Erythroblast (primary cell): ENCODE measurements at regions not wholly inside any gene's neighbourhood (a gene's known extent, or its start where the extent isn't known, plus 50 kb on each side); places are given as distances from the start of the nearest gene placed in this dataset.

ENCODE experiments used
- DNase-seq, 2 experiments: peaks; one replicate each; lab custom pipeline; 2025; lab: John Stamatoyannopoulos, UW
- GATA1 ChIP-seq: IDR thresholded peaks from 2 replicates; pipeline ENCODE4 v1.6.1; 2011; ENCODE audit warnings: low read depth, mild to moderate bottlenecking, control low read depth, low read length, moderate library complexity
- POLR2A ChIP-seq: IDR thresholded peaks from 2 replicates; pipeline ENCODE4 v1.6.1; 2011; ENCODE audit warnings: mild to moderate bottlenecking, low read length

DNA sequence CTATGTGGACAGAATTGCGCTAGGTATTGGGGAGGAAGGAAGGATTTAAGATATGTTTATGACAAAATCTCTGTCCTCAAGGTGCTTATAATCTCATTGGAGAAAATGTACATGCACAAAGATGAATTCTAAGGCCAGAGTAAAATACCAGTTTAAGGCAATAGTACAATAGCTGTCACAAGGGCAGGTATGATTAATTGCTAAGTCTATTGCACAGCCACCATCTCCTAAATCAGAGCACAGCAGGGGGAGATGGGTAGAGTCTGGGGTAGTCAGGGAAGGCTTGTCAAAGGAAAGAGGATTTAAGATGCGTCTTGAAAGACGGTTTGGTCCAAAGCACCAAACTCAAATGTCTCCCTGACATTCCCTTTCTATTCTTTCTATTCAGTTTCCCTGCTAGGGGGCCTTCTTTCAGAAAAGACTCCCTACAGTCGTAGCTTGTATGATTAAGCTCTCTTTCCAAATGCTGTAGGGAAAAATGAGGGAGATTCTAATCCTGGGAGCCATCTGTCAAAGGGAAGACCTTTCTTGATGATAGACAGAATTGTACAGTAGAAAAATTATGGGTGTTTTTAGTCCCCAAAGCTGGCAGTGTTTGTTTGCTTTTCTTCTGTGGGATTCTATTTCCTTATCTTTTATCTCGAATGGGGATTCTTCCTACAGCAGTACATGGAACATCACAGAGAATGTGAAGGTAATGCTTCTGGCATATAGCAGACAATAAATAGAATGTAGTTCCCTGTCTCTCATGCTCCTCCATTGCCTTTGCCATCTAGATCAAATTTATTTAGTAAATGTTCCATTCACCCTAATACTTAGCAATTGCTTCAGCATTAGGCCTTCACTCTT lies 107.6 kb upstream of the NFIA start:
- no peak for DNase-seq
- TF ChIP-seq POLR2A (no peak), GATA1 (no peak)

GRCh38 chr1:60973668-60974067 lies 108.7 kb upstream of the NFIA start:
- DNase-seq: no peak
- TF ChIP-seq POLR2A: no peak
- no peak for TF ChIP-seq GATA1

- peak; percentile 66 to 87 for DNase-seq
- TF ChIP-seq GATA1: no peak
- TF ChIP-seq POLR2A: no peak
Observed at GRCh38 chr1:60972841-60973364, 109.5 kb upstream of the NFIA start.

DNA sequence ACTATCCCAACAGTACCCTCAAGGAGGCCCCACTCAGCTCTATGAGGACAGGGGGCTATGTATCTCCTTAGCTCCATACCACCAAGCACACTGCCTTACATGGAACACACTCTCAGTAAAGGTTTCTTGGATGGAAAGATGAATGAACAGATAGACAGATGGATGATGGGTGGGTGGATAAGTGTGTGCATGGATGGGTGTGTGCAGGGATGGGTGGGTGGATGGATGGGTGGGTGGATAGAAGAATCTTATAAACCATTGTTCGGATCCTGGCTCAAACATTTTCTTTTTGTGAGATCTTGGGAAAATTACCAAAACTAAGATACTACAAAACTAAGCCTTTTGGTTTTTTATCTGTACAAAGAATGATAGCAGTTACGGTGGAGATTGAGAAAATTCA lies 111.0 kb upstream of the NFIA start:
- TF ChIP-seq GATA1 (no peak), POLR2A (no peak)

DNA sequence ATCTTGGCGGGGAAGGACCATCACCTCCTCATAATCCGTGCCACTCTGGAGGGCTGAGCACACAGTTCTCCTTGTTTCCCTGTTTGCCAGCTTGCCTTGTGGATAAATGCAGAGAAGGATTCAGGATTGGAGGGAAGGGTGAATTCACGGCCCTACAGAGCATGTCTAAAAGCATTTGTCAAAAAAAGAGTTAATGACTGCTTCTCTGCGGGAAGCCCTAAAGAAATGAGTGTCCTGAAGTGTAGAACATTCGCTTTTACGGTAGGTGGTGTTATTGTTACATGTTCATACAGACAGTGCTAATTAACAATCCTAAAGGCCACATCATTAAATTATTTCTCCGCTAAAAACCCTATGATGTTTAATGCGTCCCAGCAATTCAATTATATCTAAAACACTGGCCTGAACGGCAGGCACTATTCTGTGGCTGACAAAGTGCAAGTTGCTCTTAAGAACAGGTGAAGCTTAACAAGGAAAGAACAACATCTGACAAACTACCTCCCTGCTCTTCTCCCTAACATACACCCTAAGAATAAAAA lies 112.3 kb upstream of the NFIA start:
- TF ChIP-seq GATA1: no peak
- DNase-seq: peak; percentile 47 to 56

More for the DNA sequence above, 111.0 kb upstream of the NFIA start:
- no peak for DNase-seq

DNA sequence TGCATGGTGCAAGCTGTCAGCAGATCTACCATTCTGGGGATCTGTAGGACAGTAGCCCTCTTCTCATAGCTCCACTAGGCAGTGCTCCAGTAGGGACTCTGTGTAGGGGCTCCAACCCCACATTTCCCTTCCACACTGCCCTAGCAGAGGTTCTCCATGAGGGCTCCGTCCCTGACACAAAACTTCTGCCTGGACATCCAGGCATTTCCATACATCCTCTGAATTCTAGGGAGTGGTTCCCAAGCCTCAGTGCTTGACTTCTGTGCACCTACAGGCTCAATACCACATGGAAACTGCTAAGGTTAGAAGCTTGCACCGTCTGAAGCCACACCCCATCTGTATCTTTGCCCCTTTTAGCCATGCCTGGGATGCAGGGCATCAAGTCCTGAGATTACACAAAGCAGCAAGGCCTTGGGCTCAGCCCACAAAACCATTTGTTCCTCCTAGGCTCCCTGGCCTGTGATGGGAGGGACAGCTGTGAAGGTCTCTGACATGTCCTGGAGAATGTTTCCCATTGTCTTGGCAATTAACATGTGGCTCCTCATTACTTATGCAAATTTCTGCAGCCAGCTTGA lies 117.0 kb upstream of the NFIA start:
- no peak for TF ChIP-seq GATA1
- no peak for TF ChIP-seq POLR2A
- DNase-seq: peak; percentile 32 to 53

DNA sequence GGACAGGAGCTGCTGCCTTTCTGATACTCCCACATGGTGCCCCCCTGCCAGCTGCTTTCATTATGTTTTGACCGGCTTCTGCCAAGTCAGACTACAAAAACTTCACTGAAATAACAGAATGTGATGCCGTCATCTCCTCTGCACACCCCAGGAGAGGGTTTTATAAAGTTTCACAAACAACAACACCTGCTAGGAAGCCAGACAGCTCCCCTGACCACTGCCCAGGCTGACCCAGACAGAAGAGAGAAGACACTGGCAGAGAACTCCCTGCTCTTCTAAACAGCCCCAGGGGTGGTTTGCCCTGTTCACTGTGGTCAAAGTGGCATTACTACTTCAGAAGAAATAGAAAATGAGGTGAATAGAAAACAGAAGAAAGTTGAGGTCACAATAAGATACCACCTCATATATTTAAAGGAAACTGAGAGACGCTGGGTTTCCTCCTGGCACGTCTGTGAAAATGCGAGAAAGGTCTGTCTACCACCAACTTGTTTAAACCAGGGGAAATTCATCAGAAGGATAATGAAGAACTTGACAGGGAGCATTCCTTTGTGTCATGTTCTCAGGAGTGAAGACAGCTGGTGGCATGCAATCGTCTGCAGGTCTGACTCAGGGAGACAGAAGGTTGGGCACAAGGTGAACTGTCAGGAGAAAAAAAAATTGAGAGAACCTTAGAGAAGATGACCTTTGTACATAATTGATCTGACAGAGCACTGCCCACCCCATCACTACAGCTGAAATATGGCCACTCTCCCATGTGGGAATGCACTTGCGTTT lies 119.0 kb upstream of the NFIA start:
- TF ChIP-seq POLR2A (no peak), GATA1 (no peak)
- DNase-seq: no peak

DNA sequence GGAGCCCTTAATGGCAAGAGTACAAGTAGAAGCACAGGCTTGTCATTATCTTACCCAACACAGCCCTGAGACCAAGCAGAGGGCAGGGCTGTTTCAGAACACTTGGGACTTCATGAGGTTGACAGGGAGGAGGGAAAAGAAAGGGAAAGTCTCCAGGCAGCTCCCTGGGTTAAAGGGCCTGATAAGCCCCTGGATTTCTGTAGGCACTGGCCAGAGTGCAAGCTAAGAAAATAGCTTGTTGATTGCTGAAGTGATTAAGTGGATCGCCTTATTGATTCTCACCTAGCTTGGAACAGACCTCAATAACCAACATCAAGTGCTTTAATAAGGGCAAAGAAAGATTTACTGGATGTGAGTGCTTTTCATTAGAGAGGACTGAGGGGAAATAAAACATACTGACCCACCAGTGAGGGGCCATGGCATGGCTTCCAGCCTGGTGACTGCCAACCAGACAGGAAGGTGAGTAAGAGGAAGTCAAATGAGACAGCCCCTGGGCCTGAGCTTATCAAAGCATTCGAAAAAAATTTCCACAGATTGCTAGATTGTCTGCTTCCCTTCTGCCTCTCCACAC lies 121.4 kb upstream of the NFIA start:
- TF ChIP-seq POLR2A (no peak), GATA1 (no peak)
- DNase-seq: peak; percentile 38 to 67

DNA sequence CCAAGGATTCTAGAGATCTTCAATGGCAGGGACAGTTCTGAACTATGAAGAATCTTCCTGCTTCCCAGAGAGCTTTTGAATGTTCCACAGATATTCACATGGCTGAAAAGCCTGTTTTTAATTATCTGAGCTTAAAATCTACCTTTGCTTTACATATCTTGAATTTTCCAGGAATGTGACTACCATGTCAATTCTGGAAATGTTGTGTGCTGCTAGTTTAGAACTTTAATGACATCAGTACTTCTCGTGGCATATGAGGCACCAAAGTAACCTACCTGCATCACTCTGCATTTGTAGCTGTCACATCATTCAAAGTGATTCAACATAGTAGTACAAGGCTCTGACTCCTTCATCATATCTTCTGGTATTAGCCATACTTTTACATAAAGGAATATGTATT lies 122.7 kb upstream of the NFIA start:
- TF ChIP-seq POLR2A (no peak), GATA1 (no peak)
- DNase-seq: no peak

GRCh38 chr1:60958001-60958400 lies 124.4 kb upstream of the NFIA start:
- TF ChIP-seq GATA1: no peak
- no peak for TF ChIP-seq POLR2A
- DNase-seq: peak; percentile 16 to 43

DNA sequence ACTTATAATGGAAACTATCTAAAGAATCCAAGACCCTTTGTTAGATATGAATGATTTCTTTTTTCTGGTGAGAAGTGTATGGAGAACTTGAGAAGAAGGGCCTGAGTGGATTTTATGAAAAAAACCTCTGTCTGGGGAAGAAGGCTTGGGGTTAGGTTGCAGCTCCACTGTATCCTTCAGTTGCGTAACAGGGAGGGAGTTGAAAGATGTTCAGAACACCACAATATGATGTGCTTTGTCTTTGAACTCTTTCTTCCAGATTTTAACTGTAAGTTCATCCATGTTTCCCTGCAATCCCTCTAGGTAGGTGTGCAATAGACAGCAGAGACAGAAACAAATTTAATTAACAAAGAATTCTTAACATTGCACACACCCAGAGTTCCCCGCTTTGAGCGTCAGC lies 125.8 kb upstream of the NFIA start:
- TF ChIP-seq POLR2A: no peak
- TF ChIP-seq GATA1: no peak
- no peak for DNase-seq

DNA sequence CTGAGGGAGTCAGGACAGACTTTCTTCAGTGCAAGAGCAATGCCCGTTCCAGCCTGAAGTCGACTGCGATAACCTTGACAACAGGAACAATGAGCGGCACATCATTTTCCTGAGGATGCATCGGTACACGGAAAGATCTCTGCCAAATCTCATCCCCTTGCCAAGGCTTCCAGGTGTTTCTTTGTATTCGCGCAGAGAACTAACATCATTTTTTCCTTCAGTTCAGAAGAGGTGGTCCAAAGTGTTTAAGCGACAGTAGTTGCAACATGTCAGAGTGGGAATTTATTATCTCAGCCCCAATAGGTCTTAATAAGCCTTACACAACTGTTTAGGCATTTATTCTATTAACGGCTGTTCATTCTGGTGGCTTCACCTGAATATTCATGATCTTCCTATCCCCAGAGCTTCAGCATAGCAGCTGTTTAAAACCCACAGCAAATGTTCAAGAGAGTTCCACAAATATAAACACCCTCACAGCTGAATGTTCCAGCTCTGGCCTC lies 129.7 kb upstream of the NFIA start:
- no peak for DNase-seq
- no peak for TF ChIP-seq GATA1
- no peak for TF ChIP-seq POLR2A
